DND-41 (cell line): ENCODE measurements at regions not wholly inside any gene's neighbourhood (a gene's known extent, or its start where the extent isn't known, plus 50 kb on each side); places are given as distances from the start of the nearest gene placed in this dataset.

ENCODE experiments used
- CTCF ChIP-seq: IDR thresholded peaks from 2 replicates; pipeline ENCODE4 v1.5.1; 2012; ENCODE audit warnings: borderline replicate concordance, low read length, moderate library complexity, mild to moderate bottlenecking; ENCODE audit not compliant: poor library complexity, severe bottlenecking; ENCODE audit errors: extremely low read depth
- EZH2 ChIP-seq: IDR thresholded peaks from 3 replicates; pipeline ENCODE4 v1.6.1; 2012; ENCODE audit warnings: borderline replicate concordance, low read depth, mild to moderate bottlenecking, moderate library complexity, low read length, inconsistent platforms; ENCODE audit not compliant: severe bottlenecking

GRCh38 chr5:123906698-123907295 lies 394.8 kb downstream of the CSNK1G3 start:
- no peak for TF ChIP-seq CTCF
- TF ChIP-seq EZH2: no peak
